Neural progenitor cell (in vitro differentiated cells): ENCODE measurements at regions not wholly inside any gene's neighbourhood (a gene's known extent, or its start where the extent isn't known, plus 50 kb on each side); places are given as distances from the start of the nearest gene placed in this dataset.

Experiments
- EZH2 ChIP-seq: fragments of 200-600 bp; sonication (generic); IDR thresholded peaks from 2 replicates; pipeline ENCODE4 v1.6.1; 2017; ENCODE audit warnings: antibody characterized with exemption, mild to moderate bottlenecking, moderate library complexity
- TF ChIP-seq, protein P1 (sequence below): fragments of 200-600 bp; sonication (generic); IDR thresholded peaks from 2 replicates; pipeline ENCODE4 v1.5.1; 2017; ENCODE audit warnings: antibody characterized with exemption, mild to moderate bottlenecking

DNA sequence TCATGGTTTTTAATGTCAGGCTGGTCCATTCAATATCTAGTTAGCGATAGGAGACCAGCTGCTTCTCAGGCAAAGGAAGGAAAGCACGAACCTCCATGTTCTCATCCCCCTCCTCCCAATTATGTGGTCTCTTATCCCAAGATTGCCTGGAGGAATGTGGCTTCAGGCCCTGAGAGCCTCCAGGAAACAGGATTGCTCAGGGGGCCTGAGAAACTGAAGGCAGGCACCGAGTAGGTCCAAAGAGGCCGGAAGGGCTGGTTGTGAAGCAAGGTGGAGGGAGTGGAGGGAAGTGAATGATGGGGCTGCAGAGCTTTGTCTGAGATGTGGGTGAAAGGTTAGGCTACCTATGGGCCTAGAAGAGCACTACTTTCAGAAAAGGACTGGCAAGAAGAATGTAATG, 188.2 kb upstream of the DDHD1 start:
- TF ChIP-seq, protein P1, sequence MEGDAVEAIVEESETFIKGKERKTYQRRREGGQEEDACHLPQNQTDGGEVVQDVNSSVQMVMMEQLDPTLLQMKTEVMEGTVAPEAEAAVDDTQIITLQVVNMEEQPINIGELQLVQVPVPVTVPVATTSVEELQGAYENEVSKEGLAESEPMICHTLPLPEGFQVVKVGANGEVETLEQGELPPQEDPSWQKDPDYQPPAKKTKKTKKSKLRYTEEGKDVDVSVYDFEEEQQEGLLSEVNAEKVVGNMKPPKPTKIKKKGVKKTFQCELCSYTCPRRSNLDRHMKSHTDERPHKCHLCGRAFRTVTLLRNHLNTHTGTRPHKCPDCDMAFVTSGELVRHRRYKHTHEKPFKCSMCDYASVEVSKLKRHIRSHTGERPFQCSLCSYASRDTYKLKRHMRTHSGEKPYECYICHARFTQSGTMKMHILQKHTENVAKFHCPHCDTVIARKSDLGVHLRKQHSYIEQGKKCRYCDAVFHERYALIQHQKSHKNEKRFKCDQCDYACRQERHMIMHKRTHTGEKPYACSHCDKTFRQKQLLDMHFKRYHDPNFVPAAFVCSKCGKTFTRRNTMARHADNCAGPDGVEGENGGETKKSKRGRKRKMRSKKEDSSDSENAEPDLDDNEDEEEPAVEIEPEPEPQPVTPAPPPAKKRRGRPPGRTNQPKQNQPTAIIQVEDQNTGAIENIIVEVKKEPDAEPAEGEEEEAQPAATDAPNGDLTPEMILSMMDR: no peak
- no peak for TF ChIP-seq EZH2
